Coronary artery (tissue), 2 donors: ENCODE measurements at regions not wholly inside any gene's neighbourhood (a gene's known extent, or its start where the extent isn't known, plus 50 kb on each side); places are given as distances from the start of the nearest gene placed in this dataset.

Experiments used
- DNase-seq: peaks from one replicate; pipeline ENCODE4 v3.0.0-alpha.2; 2017; ENCODE audit warnings: low spot score
- H3K27ac ChIP-seq, 2 donors: fragments of 200-600 bp; sonication (generic); one replicate each; pipeline ENCODE4 v1.5.1; 2016 to 2019
- H3K4me3 ChIP-seq: fragments of 200-600 bp; sonication (generic); 2 replicates; pipeline ENCODE4 v1.5.1; 2016; ENCODE audit warnings: mild to moderate bottlenecking, moderate library complexity
- CTCF ChIP-seq: fragments of 200-600 bp; sonication (generic); IDR thresholded peaks from one replicate; pipeline ENCODE4 v1.5.1; 2019; ENCODE audit warnings: antibody characterized with exemption

- TF ChIP-seq CTCF, result no peak
- no peak for DNase-seq
- Histone ChIP-seq H3K27ac (no peak overlapping the region), H3K4me3 (no peak overlapping the region)
Observed at GRCh38 chr2:10240161-10240681, 62.5 kb upstream of the HPCAL1 start.

GRCh38 chr2:10240911-10241610, 61.6 kb upstream of the HPCAL1 start:
- no peak for TF ChIP-seq CTCF
- H3K27ac ChIP-seq, result no peak overlapping the region
- H3K4me3 ChIP-seq, result no peak overlapping the region
- no peak for DNase-seq

- DNase-seq, result no peak
- TF ChIP-seq CTCF, result no peak
- Histone ChIP-seq H3K4me3 (no peak overlapping the region), H3K27ac (no peak overlapping the region)
Observed at GRCh38 chr2:10241641-10242430, 60.9 kb upstream of the HPCAL1 start.

- DNase-seq, result no peak
- H3K27ac ChIP-seq, result no peak overlapping the region
- no peak overlapping the region for H3K4me3 ChIP-seq
- no peak for TF ChIP-seq CTCF
Observed at GRCh38 chr2:10242451-10242850, 60.3 kb upstream of the HPCAL1 start.

GRCh38 chr2:10242998-10243925, 59.4 kb upstream of the HPCAL1 start:
- no peak overlapping the region for H3K4me3 ChIP-seq
- DNase-seq, result no peak
- no peak for TF ChIP-seq CTCF
- no peak overlapping the region for H3K27ac ChIP-seq

- no peak for DNase-seq
- Histone ChIP-seq H3K27ac (no peak overlapping the region), H3K4me3 (no peak overlapping the region)
- no peak for TF ChIP-seq CTCF
Observed at GRCh38 chr2:10243926-10244270, 58.8 kb upstream of the HPCAL1 start.
